GM13976 (cell line): ENCODE measurements at regions not wholly inside any gene's neighbourhood (a gene's known extent, or its start where the extent isn't known, plus 50 kb on each side); places are given as distances from the start of the nearest gene placed in this dataset.

Source experiments
- DNase-seq: peaks from one replicate; pipeline ENCODE4 v3.0.0; 2012; ENCODE audit warnings: low spot score
- in situ Hi-C: fragments of 300-500 bp; cut with MboI; formaldehyde crosslinking; loops from one replicate; pipeline ENCODE4 v1.12.0; 2022; ENCODE audit warnings: low sequenced_read_pairs, mixed read lengths, inconsistent platforms; ENCODE audit not compliant: unreplicated experiment
- TF ChIP-seq, protein P1 (sequence below): IDR thresholded peaks from 2 replicates; pipeline ENCODE4 v1.5.1; 2012; ENCODE audit warnings: borderline replicate concordance, mild to moderate bottlenecking; ENCODE audit not compliant: insufficient read depth; ENCODE audit errors: extremely low read depth, missing control alignments, control extremely low read depth

DNA sequence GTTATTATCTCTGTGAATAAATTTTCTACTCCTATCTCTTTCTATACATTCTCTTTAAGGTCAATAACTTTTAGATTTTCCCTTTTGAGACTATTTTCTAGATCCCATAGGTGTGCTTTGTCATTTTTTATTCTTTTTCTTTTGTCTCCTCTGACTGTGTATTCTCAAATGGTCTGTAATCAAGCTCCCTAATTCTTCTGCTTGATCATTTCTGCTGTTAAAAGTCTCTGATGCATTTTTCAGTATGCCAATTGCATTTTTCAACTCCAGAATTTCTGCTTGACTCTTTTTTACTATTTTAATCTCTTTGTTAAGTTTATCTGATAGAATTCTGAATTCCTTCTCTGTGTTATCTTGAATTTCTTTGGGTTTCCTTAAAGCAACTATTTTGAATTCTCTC is 78.2 kb downstream of the THNSL1 start:
- no peak for DNase-seq
- TF ChIP-seq, protein P1, sequence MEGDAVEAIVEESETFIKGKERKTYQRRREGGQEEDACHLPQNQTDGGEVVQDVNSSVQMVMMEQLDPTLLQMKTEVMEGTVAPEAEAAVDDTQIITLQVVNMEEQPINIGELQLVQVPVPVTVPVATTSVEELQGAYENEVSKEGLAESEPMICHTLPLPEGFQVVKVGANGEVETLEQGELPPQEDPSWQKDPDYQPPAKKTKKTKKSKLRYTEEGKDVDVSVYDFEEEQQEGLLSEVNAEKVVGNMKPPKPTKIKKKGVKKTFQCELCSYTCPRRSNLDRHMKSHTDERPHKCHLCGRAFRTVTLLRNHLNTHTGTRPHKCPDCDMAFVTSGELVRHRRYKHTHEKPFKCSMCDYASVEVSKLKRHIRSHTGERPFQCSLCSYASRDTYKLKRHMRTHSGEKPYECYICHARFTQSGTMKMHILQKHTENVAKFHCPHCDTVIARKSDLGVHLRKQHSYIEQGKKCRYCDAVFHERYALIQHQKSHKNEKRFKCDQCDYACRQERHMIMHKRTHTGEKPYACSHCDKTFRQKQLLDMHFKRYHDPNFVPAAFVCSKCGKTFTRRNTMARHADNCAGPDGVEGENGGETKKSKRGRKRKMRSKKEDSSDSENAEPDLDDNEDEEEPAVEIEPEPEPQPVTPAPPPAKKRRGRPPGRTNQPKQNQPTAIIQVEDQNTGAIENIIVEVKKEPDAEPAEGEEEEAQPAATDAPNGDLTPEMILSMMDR, result no peak
- in situ Hi-C loops, result no loop called here

DNA sequence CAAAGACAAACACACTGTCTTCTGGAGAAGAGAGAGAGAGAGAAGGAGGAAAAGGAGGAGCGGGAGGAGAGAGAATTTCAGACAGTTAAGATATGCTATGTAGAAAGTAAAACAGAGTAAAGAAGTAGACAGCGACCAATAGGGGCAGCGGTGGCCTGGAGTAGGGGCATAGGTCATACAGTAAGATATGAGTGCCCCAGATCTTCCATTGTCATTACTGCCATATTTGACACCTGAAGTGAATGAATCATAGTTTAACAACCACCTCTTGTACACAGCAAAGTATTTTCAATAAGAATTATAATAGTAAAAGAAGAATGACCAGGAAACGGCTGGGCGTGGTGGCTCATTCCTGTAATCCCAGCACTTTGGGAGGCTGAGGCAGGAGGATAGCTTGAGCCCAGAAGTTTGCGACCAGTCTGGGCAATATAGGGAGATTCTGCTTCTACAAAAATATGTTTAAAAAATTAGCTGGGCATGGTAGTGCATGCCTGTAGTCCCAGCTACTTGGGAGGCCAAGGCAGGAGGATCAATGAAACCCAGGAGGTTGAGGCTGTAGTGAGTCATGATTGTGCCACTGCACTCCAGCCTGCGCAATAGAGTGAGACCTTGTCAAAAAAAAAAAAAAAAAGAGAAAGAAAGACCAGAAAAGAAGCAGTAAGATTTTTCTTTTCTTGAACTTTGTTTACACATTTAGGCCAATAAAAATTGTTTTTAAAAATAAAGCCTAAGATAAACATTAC is 77.0 kb upstream of the GPR158 start:
- DNase-seq, result no peak
- in situ Hi-C loops, result no loop called here
- TF ChIP-seq, protein P1, result no peak

DNA sequence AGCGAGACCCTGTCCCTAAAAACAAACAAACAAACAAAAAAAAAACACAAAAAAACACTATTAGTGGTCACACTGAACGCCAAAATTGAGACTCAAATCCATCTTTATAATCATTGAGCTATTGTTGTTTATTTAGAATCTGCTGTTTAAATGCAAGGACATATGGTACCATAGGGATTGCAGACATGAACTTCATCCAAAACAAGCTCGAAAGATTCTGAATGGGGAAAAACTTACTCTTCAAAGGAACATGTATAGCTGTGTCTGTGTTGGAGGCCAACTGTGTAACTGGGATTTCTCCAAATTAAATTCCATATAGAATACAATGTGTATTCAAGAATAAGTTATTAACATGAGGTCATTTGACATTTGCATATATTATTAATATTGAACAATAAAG is 74.7 kb upstream of the GPR158 start:
- no peak for DNase-seq
- TF ChIP-seq, protein P1, result no peak
- in situ Hi-C loops, result no loop called here

DNA sequence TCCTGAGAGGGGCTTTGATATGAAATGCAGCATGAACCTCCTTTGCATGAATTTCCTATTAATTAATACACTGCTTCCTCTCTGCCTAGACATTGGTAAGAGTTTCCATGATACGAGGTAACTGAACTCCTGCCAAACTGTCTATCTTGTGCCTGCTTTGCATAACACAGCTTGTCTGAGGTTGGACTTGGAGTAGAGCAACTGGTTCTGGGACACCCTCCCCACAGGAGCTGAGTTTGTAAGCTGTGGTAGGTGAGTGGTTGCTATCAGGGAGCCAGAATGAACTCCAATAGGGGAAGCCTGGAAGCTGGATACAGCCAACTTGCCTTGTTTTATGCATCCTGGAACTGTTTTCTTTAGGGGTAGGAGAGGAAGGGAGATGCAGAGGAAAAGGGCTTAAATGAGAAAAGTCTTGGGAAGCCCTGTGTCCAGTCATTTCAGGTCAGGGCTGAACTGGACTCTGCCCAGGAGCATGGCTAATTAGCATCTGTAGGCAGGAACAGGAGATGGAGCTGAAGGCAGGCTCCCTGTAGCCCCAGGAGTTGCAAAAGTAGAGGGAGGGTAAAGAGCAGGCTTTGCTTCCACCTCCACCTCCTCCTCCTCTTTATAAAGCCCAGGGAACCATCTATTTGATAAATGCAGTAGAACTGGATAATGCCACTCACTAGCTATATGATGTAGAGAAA is 73.2 kb upstream of the GPR158 start:
- in situ Hi-C loops, result no loop called here
- TF ChIP-seq, protein P1, result no peak
- no peak for DNase-seq

DNA sequence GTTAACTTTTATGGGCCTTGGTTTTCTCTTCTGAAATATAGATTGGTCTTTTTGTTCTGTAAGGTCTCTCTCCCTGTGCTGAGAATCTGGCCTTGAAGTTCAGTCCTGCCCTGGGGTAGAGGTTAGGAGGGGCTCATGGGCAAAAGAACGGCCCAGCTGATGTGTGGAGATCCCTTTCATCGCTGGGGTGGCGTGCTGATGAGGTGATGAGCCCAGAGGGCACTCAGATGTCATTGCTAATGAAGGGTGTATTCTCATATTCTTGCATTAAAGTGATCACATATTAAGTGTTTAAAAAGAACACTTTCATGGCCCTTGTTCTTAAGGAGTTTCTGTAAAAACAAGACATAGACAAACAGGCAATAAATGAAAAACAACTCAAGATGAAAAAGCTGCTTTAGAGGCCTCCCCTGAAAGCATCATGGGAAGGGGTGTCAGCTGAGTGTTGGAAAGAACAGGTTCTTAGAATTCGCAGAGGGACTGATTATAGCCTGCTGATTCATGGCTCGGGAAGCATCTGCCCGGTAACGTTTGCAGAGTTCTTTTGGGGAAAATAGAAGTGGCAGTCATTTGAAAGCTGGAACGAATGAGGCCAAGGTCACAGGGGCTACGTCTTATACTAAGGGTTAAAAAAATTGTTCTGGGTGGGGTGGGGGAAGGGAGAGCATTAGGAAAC is 72.5 kb upstream of the GPR158 start:
- in situ Hi-C loops, result no loop called here
- TF ChIP-seq, protein P1, result no peak
- DNase-seq, result no peak

DNA sequence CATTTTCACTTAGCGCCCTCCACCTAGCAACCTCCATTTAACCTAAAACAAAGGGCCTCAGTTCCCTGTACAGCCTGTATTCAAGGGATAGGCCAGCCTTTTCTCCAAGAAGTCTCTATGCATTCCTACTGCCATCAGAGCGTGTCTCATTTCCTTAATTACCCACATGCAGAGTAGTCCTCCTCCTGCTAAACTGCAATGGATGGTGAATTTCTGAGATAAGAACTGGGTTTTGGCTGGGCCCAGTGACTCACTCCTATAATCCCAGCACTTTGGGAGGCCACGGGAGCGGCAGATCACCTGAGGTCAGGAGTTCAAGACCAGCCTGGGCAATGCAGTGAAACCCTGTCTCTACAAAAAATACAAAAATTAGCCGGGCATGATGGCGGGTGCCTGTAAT is 71.1 kb upstream of the GPR158 start:
- in situ Hi-C loops, result no loop called here
- DNase-seq, result no peak
- TF ChIP-seq, protein P1, result no peak
